ENCODE measurements at regions not wholly inside any gene's neighbourhood (a gene's known extent, or its start where the extent isn't known, plus 50 kb on each side); places are given as distances from the start of the nearest gene placed in this dataset.

DNA sequence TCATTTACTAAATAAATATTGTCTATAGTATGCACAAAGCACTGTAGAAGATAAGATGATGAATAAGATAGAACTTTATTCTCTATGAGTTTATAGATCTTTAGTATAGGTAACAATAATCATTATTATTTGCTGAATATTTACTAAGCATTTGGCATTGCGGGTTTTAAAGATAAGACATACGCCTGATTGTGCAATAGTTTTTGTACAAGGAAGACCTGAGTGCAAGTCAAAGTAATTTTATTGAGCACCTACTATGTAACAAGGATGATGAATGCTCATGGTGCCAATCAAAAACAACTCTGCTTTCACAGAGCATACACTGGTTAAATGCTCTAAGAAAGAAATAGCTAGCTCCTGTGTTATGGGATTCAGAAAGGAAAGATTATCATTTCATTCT, 1461.7 kb upstream of the FLRT2 start:
- intact Hi-C loops (cut with DNase I), result no loop called here
- TF ChIP-seq, protein P1, sequence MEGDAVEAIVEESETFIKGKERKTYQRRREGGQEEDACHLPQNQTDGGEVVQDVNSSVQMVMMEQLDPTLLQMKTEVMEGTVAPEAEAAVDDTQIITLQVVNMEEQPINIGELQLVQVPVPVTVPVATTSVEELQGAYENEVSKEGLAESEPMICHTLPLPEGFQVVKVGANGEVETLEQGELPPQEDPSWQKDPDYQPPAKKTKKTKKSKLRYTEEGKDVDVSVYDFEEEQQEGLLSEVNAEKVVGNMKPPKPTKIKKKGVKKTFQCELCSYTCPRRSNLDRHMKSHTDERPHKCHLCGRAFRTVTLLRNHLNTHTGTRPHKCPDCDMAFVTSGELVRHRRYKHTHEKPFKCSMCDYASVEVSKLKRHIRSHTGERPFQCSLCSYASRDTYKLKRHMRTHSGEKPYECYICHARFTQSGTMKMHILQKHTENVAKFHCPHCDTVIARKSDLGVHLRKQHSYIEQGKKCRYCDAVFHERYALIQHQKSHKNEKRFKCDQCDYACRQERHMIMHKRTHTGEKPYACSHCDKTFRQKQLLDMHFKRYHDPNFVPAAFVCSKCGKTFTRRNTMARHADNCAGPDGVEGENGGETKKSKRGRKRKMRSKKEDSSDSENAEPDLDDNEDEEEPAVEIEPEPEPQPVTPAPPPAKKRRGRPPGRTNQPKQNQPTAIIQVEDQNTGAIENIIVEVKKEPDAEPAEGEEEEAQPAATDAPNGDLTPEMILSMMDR (IDR thresholded peaks at IDR 0.05; ENCODE audit: borderline replicate concordance, extremely low read depth, insufficient read depth), result no peak
- DNase-seq, result no peak

DNA sequence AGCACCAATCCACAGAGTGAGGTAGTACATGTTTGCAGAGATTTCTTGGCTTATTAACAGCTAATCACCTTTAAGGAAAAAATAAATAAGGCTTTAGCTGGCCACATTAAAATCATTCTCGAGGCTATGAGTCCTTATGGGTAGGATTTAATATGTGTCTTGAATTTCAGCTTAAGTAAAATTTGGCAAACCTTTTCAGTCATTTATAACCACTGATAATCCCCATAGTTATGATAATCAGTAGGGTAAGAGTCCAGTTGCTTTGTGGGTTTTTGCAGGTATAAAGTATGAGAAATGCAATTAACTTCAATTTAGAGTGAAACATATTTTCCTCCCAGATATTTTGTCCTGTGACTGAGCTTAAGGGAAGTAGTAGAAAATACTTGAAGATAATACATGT, 1458.9 kb upstream of the FLRT2 start:
- FAIRE-seq (no peak), DNase-seq (no peak)
- Histone ChIP-seq H3K9ac (ENCODE audit: low read length in 3 of 3) (no peak overlapping the region), H3K27ac (ENCODE audit: low read depth in 2 of 2, low read length in 2 of 2) (no peak overlapping the region), H3K4me1 (ENCODE audit: control insufficient read depth in 2 of 3, insufficient read depth in 2 of 3, low read depth in 1 of 3, low read length in 3 of 3) (no peaks in the 10 kb centered on the region), H3K27me3 (ENCODE audit: control insufficient read depth, insufficient read depth, low read length) (no peaks in the 10 kb centered on the region), H3K4me3 (ENCODE audit: low read length in 3 of 3) (no peak overlapping the region), H3K9me3 (ENCODE audit: control insufficient read depth in 2 of 3, insufficient read depth in 1 of 3, low read length in 3 of 3) (no peaks in the 10 kb centered on the region), H3K36me3 (ENCODE audit: control insufficient read depth in 2 of 3, insufficient read depth in 3 of 3, low read length in 3 of 3) (no peaks in the 10 kb centered on the region)
- intact Hi-C loops (cut with DNase I), result no loop called here
- TF ChIP-seq, protein P1 (IDR thresholded peaks at IDR 0.05; ENCODE audit: borderline replicate concordance, extremely low read depth, insufficient read depth), result no peak

More for the DNA sequence above, 1461.7 kb upstream of the FLRT2 start:
- Histone ChIP-seq H3K4me3 (ENCODE audit: low read length in 3 of 3) (no peak overlapping the region), H3K36me3 (ENCODE audit: control insufficient read depth in 2 of 3, insufficient read depth in 3 of 3, low read length in 3 of 3) (no peaks in the 10 kb centered on the region), H3K9ac (ENCODE audit: low read length in 3 of 3) (no peak overlapping the region), H3K4me1 (ENCODE audit: control insufficient read depth in 2 of 3, insufficient read depth in 2 of 3, low read depth in 1 of 3, low read length in 3 of 3) (no peaks in the 10 kb centered on the region), H3K27ac (ENCODE audit: low read depth in 2 of 2, low read length in 2 of 2) (no peak overlapping the region), H3K27me3 (ENCODE audit: control insufficient read depth, insufficient read depth, low read length) (no peaks in the 10 kb centered on the region), H3K9me3 (ENCODE audit: control insufficient read depth in 2 of 3, insufficient read depth in 1 of 3, low read length in 3 of 3) (no peaks in the 10 kb centered on the region)
- no peak for FAIRE-seq

- Histone ChIP-seq H3K9ac (ENCODE audit: low read length in 3 of 3) (no peak overlapping the region), H3K4me1 (ENCODE audit: control insufficient read depth in 2 of 3, insufficient read depth in 2 of 3, low read depth in 1 of 3, low read length in 3 of 3) (no peaks in the 10 kb centered on the region), H3K9me3 (ENCODE audit: control insufficient read depth in 2 of 3, insufficient read depth in 1 of 3, low read length in 3 of 3) (no peaks in the 10 kb centered on the region), H3K27ac (ENCODE audit: low read depth in 2 of 2, low read length in 2 of 2) (no peak overlapping the region), H3K4me3 (ENCODE audit: low read length in 3 of 3) (no peak overlapping the region), H3K27me3 (ENCODE audit: control insufficient read depth, insufficient read depth, low read length) (no peaks in the 10 kb centered on the region), H3K36me3 (ENCODE audit: control insufficient read depth in 2 of 3, insufficient read depth in 3 of 3, low read length in 3 of 3) (no peaks in the 10 kb centered on the region)
- DNase-seq (no peak), FAIRE-seq (no peak)
- TF ChIP-seq, protein P1 (IDR thresholded peaks at IDR 0.05; ENCODE audit: borderline replicate concordance, extremely low read depth, insufficient read depth), result no peak
- intact Hi-C loops (cut with DNase I), result no loop called here
Observed at GRCh38 chr14:84074626-84075025, 1455.3 kb upstream of the FLRT2 start.

DNA sequence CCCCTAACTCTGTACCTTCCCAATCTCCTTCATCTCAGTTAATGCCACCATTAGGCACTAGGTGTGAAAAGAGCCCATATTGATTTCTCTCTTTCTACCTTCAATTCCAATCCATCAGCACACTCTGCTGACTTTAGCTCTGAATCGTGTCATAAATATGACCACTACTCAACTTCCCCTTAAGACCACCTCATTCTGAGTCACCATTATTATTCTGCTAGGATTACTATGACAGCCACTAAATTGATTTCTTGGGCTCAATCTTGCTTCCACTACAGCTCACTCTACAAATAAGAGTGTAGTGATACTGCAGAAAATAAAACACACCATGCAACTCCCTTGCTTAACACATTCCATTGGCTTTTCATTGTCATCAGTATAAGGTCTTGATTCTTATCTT, 1449.0 kb upstream of the FLRT2 start:
- H3K27ac ChIP-seq (ENCODE audit: low read depth in 2 of 2, low read length in 2 of 2), result no peak overlapping the region
- no peaks in the 10 kb centered on the region for H3K27me3 ChIP-seq (ENCODE audit: control insufficient read depth, insufficient read depth, low read length)
- TF ChIP-seq, protein P1 (IDR thresholded peaks at IDR 0.05; ENCODE audit: borderline replicate concordance, extremely low read depth, insufficient read depth), result no peak
- no peak overlapping the region for H3K4me3 ChIP-seq (ENCODE audit: low read length in 3 of 3)
- no peaks in the 10 kb centered on the region for H3K36me3 ChIP-seq (ENCODE audit: control insufficient read depth in 2 of 3, insufficient read depth in 3 of 3, low read length in 3 of 3)
- no peak for DNase-seq
- no peak overlapping the region for H3K9ac ChIP-seq (ENCODE audit: low read length in 3 of 3)
- intact Hi-C loops (cut with DNase I), result no loop called here
- FAIRE-seq, result no peak
- H3K9me3 ChIP-seq (ENCODE audit: control insufficient read depth in 2 of 3, insufficient read depth in 1 of 3, low read length in 3 of 3), result no peaks in the 10 kb centered on the region
- no peaks in the 10 kb centered on the region for H3K4me1 ChIP-seq (ENCODE audit: control insufficient read depth in 2 of 3, insufficient read depth in 2 of 3, low read depth in 1 of 3, low read length in 3 of 3)

Data from kidney (tissue), 13 donors.